Superior temporal gyrus (tissue), 1 donor: ENCODE measurements at regions not wholly inside any gene's neighbourhood (a gene's known extent, or its start where the extent isn't known, plus 50 kb on each side); places are given as distances from the start of the nearest gene placed in this dataset.

Experiments
- DNase-seq: peaks from one replicate; pipeline ENCODE4 v3.0.0-alpha.2; 2016; ENCODE audit errors: extremely low spot score

- DNase-seq: no peak
Observed at GRCh38 chr7:124330731-124331407, 298.0 kb upstream of the TMEM229A start.

GRCh38 chr7:124328774-124329173 lies 295.9 kb upstream of the TMEM229A start:
- DNase-seq: no peak

GRCh38 chr7:124324262-124324661 lies 291.4 kb upstream of the TMEM229A start:
- no peak for DNase-seq

- DNase-seq: no peak
Observed at GRCh38 chr7:124323597-124323996, 290.7 kb upstream of the TMEM229A start.

GRCh38 chr7:124322561-124322960 lies 289.7 kb upstream of the TMEM229A start:
- DNase-seq: no peak

GRCh38 chr7:124318721-124319450 lies 286.0 kb upstream of the TMEM229A start:
- DNase-seq: no peak

GRCh38 chr7:124310934-124311390 lies 278.1 kb upstream of the TMEM229A start:
- DNase-seq: no peak

- no peak for DNase-seq
Observed at GRCh38 chr7:124308384-124308783, 275.5 kb upstream of the TMEM229A start.

GRCh38 chr7:124295289-124295688 lies 262.4 kb upstream of the TMEM229A start:
- DNase-seq: no peak

GRCh38 chr7:124284937-124285336 lies 252.1 kb upstream of the TMEM229A start:
- DNase-seq: no peak

- no peak for DNase-seq
Observed at GRCh38 chr7:124276005-124276622, 243.2 kb upstream of the TMEM229A start.

GRCh38 chr7:124275411-124275810 lies 242.5 kb upstream of the TMEM229A start:
- no peak for DNase-seq

- no peak for DNase-seq
Observed at GRCh38 chr7:124269774-124270173, 236.9 kb upstream of the TMEM229A start.

GRCh38 chr7:124267154-124267553 lies 234.3 kb upstream of the TMEM229A start:
- no peak for DNase-seq

GRCh38 chr7:124263232-124263827 lies 230.5 kb upstream of the TMEM229A start:
- DNase-seq: no peak

GRCh38 chr7:124261710-124262109 lies 228.8 kb upstream of the TMEM229A start:
- DNase-seq: no peak

GRCh38 chr7:124257638-124258308 lies 224.9 kb upstream of the TMEM229A start:
- DNase-seq: no peak

- no peak for DNase-seq
Observed at GRCh38 chr7:124255041-124255655, 222.3 kb upstream of the TMEM229A start.

GRCh38 chr7:124254396-124254795 lies 221.5 kb upstream of the TMEM229A start:
- DNase-seq: no peak

GRCh38 chr7:124251636-124252035 lies 218.8 kb upstream of the TMEM229A start:
- DNase-seq: no peak

- DNase-seq: no peak
Observed at GRCh38 chr7:124250297-124251034, 217.6 kb upstream of the TMEM229A start.
